Activated CD4-positive, CD25-positive, alpha-beta regulatory T cell treated with anti-CD3 and anti-CD28 coated beads, Interleukin-2, amount 50 U/mL, for 24 hours (primary cell): ENCODE measurements at regions not wholly inside any gene's neighbourhood (a gene's known extent, or its start where the extent isn't known, plus 50 kb on each side); places are given as distances from the start of the nearest gene placed in this dataset.

Source experiments
- ATAC-seq, 2 donors: fragments of 150-1000 bp; cut with Tn5 transposase; one replicate each; pipeline ENCODE4 v1.10.0; 2021; ENCODE audit warnings: mild to moderate bottlenecking in 1 of 2, moderate library complexity in 1 of 2

DNA sequence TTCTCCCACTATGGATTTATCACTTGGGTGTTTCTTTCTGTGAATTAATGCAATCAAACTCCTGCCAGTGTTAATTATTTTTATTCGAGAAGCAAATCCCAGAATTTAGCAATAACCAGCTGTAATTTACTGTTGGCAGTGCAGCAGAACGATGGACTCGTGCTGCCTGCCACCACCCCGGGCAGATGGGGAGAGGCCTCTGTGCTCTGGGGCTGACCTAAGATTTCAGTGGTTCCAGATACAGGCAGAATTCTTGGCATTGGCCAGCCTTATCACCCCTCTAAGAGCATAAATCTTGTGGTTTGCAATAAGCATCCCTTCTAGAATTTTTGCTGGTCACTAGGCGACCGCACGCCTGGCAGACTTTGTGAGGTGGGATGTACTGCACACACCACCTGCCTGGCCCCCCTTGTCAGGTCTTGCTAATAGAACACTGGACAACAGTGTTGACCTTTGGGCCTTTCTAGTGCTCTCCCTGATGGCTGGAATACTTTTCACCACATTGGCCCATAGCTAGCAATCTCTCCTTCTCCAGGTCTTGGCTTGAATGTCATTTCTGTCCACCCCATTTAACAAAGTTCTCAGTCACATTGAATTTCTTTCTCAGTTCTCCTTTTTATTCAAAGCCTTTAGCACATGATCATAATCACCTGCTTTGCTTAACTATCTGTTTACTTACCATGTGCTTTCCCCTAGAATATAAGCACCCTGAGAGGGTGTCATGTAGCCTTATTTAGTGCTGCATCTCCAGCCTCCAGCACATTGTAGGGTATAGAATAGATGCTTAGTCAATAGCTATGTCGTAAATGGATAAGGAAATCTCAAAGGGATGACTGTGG is 122.1 kb upstream of the DYNLRB2 start:
- no peak for ATAC-seq

DNA sequence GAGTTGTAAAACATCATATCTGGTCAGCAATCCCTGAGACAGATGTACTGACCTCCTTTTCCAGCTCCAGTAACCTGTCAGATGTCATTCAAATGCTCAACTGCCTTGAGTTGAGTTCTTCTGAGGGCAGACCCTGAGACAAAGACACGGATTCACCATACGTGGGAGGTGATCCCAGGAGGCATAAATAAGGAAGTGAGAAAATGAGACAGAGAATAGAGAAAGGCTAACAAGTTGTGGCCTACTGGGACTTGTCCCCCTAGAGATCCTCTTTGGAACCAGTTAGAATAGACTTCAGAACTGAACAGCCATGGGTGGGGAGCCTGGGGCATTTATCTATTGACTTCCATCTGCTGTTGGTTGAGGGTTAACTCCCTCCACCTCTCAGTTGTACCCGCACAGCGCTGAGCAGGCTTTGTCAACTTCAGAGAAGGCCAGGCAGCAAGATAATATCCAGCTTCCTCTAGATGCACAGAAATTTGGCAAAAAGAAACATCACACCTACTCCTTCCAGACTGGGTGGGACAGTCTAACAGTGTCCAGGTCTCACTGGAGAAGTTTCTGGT is 123.0 kb upstream of the DYNLRB2 start:
- no peak for ATAC-seq

DNA sequence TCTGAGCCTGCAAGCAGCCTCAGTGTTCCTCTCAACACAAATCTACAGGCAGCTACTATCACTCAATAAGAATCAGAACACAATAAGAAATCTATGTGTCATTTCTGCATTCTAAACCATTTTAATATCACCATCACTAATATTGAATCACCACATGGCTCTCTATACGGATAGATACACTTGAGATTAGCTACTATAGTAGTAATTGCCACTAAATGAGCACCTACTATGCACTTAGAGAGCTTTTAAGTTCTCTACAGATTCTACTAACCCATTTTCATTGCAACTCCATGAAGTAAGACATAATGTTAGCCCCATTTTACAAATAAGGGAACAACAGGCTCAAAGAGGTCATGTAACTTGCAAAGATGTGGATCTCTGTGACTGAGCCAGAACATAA is 132.8 kb upstream of the DYNLRB2 start:
- ATAC-seq = no peak

DNA sequence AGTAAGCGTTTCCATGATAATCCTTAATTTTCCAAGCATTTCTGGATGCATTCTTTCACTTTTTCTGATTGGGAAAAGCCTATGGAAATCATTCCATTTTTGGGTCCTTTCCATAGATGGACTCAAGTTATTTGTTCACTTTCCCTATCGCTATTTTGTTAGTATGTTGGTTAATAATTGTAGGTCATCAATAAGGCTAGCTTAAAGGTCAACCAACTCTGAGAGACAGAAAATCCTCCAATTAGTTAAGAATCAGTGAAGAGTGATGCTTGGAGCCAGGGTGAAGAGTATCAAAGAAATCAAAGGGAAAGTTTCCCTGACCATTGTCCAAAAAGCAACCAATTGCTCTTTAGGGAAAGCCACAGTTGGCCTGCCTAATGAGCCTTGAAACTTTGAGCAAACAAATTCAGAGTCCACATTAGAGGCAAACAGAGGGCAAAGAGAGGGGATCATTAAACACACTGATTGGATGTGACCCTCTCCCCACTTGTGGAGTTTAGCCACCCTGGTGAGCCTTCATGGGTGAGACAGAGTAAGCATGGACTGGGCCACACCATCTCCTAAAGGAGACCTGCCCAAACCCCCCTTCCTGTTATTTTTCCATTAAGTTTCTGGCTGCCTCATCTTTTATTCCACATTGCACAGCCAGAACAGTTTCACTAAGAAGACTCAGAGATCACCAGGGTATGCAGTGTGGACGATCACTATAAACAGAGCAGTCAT is 133.4 kb upstream of the DYNLRB2 start:
- no peak for ATAC-seq

DNA sequence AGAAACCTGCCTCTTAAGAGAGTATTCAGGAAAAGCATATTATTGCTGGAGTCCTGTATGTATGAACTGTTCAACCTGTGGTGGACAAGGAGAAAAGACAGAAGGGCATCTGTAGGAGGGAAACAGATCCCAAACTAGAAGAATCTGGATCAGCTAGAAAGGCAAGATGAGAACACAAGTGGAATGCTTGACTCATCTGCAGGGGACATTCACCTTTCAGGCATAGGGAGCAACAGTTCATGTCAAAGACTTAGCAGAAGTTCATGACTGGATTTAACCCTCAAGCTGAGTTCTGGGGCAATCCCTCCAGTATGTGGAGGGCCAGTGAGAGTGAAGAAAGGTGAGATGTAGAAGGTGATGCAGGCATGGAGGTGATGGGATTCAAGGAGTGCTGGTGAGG is 135.9 kb upstream of the DYNLRB2 start:
- ATAC-seq = no peak

DNA sequence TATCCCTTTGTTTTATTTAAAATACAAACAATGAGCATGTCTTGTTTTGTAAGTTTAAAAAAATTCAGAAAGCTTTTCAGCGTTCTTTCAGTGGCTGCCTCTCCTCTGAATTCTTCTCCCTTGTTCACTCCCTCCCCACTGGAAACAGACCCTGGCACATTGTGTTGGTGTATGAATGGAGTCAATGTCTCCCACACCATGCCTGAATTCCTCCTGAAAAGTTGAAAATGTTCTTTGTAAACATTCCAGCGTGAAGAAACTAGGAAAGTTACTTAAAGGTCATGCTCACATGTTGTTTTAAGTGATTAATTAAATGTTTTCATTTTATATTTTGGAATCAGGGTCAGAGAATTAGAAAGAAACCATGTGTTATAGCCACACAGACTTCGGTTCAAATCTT is 136.9 kb upstream of the DYNLRB2 start:
- ATAC-seq = no peak

DNA sequence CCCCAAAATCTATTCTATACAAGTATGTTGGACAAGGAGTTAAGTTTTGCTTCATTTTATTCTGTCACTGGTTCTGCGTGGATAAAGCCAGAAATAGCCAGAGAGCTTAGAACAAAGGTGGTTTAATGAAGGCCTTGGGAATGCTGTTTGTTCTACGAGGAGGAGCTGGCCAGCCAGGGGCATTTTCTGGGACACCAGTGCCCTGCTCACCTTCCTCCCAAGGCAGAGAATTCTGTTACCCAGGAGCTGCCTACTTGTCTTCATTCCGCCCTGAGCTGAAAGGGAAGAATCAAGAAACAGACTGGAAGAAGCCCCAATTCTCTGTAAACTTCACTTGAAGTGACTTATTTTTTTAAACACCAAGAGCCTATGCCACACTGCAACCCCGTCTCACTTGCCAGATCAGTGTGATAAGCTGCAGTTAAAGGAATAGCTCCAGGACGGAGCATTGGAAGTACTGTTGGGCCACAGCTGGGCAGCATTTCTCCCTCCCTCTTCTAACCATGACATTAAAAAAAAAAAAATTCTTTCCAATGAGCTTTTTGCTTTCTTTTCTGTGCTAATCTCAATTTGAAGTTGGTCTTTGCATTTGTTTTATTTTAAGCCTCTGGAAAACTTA is 149.8 kb upstream of the DYNLRB2 start:
- no peak for ATAC-seq

DNA sequence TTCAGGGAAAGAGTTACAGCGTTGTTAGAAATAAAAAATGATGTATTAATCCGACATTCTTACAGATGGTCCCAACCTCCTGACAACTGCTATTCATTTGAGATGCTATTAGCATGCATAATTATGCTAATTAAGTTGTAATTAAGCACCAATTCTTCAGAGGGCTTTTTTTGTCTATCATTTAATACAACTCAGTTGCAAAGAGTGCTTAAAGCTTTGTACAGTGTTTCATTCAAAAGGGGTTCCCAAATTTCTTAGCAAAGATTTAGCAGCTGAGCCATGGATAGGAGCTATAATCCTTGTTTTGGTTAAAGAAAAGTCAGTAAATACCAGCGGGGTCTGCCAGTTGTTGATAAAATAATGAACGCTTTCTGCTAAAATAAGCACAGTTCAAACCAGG is 150.7 kb upstream of the DYNLRB2 start:
- ATAC-seq = no peak

DNA sequence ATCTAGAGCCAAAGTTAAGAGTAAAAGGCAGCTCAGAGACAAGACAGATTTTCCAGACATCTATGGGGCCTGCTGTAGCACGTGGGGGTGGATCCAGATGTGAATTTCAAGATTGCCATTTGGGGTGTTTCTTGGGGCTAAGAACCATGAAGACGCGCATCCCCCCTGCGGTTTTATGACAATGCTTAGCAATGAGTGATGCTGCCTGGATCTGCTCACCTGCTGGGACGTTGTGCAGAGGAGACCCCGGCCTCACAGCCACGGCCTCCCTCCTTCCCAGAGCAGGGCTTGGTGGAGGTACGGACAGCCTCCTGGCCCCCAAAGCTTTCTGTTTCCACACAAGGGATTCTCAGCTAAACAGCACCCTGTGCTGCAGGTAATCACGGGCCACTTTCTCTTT is 151.5 kb upstream of the DYNLRB2 start:
- ATAC-seq = no peak

DNA sequence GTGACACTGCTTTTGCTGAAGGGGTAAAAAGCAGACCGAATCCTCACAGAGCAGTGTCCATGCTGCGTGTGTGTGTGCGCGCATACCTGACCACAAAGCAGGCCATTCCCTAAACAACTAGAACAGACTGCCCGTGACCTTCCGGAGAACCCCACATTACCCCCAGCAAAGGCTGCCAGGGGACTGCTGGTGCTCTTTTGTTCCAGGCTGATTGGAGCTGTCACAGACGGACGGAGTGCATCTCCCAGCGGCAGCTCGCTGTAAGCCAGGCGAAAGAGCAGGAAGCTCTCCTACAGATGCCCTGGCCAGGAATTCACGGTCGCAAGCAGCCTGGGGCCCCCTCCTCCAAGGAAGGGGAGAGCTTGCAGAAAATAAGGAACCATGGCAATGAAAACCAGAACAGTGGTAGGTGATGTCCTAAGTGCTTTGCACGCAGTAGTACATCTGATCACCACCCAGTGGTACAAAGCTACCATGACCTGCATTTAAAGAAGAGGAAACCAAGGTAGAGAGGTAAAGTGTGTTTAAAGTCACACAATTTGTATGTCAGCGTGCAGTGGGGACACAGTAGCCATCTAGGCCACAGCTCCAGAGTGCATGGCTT is 153.4 kb upstream of the DYNLRB2 start:
- ATAC-seq = no peak

DNA sequence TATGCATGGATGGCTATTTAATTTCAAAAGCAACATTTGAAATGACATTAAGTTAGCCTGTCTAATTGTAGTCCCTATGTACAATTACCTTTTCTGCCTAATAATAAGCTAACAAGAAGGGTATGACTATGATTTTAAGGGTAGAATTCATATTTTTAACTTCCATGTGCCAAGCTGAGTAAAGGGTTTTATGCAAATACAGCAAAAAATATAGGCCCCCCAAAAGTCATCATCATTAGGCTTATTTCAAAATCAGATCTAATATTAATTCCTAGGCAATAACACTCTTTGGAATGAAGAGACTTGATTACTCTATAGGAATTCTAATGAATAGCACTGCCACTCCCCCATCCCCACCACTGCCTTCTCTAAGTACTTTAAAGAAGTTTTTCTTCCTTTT is 155.9 kb upstream of the DYNLRB2 start:
- no peak for ATAC-seq

DNA sequence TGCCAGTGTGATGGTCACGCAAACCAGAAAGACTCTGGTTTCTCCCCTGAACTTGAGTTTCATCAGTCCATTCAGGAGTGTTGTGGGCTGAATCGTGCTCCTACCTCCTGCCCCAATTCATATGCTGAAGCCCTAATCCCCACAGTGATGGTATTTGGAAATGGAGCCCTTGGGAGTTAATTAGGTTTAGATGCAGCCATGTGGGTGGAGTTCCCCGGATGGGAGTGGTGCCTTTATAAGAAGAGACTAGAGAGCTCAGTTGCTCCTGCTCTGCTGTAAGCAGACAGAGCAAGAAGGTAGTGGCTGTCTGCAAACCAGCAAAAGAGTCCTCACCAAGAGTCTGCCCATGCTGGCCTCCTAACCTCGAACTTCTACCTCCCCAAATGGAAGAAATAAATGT is 160.3 kb upstream of the DYNLRB2 start:
- no peak for ATAC-seq

DNA sequence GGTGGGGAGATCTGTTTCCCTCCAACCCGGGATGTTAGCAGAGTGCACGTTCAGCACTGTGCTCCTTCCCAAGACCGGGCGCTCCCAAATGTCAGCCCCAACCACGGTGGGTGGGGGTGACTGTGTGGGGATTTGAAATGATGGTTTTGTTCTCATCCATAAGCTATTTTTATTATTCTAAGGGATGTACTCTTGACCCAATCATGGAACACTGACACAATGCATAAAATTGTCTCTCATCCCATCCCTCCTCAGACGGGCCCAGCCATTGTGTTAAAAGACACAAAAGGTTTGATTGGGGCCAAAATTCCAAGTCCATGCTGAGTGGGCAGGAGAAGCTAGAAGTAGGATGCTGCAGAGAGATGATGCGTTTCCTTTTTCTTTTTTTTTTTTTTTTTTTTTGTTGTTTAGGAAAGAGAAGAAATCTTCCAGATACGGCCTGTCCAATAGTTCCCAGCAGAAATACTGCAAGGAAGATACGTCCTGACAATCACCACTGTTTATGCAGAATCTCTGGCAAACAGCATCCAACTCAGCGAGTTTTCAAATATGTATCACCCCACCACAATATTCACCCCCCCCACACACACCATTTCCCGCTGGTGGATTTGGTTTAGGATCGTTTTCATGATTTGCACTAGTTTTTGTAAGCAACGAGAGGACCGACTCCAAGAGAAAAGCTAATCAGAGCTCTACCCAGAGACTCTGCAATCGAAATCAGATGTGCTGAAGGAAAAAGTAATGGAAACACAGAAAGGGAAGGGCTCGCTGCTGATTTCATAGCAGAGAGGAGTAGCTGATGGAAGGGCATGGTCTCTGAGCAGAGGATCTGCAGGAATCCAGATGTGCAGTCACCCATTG is 163.5 kb upstream of the DYNLRB2 start:
- ATAC-seq = no peak

DNA sequence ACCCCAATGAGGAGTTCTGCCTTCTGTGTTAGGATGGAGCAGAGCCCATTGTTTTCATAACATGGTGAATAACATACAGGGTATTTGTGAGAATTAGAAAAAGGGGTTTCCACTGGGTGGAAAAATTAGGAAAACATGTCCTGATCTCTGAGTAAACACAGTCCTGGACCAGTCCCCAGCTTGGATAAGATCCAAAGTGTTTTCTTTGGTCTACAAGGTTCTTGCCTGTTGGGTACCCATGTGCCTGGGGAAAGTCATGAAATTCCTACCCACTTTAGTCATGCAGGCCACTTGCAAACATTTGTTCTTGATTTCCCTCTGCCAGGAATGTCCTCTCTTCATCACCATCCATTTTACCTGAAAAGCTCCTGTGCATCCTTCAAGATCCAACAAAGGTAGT is 164.8 kb upstream of the DYNLRB2 start:
- no peak for ATAC-seq

DNA sequence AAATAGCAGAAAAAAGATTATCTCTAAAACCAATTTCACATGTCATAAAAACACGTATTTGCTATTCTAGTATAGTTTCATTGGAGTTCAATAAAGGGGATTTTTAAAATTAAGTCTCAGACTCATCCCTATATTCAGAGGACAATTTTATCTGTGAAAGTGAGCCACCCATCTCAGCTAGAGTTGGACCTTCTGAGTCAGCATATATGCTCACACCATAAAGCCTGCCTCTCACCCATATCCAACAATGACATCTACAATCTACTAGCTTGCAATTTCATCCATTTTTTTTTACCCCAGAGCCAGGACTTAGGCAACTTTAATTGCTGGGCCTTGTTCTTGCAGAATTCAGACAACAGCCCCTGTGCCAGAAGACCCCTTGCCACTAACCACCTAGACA is 165.3 kb upstream of the DYNLRB2 start:
- no peak for ATAC-seq

DNA sequence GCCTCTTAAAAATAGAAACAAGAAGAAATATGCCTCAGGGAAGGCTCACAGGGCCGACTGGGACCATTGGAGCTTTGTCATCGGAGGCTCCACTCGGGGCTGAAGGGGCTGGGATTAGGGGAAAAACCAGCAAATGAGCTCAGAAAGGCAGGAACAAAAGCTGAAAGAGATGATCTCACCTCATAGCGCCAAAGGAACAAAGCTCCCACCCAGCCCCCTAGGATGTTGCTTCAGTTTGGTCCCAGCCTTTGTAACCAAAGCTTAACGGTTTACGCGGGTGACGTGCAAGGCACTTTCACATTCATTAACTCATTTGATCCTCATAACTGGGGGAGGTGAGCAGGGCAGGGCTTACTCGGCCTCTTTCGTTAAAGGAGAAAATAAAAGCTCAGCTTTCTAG is 168.5 kb upstream of the DYNLRB2 start:
- no peak for ATAC-seq

DNA sequence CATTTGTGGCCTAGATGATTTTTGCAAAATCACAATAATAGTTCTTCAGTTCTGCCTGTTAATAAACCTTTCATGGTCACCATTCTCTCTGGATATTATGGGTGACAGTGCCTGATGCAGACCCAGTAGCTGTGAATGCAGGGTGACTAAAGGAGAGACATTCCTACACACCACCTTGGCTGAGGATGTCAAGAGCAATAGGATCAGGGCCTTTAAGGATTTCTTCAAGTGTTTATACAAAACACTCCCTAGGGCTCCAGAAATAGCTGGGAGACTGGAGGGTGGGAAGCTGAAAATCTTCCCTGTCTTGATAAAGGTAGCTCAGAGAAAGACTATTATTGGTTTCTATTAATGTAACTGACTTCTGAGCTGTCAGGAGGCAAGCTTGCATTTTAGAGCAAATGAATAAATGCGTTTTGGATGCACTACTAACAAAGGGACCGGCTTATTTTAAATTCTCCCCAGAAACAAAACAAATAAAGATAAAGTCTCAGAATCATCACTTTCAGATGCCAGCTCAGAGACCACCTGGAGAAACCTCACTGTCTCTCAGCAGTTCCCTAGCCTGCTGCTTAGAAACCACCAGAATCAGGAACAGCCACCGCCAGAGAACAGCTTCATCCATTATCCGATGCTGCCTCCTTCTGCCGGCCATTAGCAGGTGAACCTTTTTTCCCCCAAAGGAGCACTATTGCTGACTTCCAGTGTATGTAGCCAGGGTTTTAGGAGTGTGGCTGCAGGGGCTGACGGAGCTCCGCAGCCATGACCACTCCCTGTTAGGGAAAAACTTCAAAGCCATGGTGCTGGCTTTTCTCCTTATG is 171.4 kb upstream of the DYNLRB2 start:
- no peak for ATAC-seq

DNA sequence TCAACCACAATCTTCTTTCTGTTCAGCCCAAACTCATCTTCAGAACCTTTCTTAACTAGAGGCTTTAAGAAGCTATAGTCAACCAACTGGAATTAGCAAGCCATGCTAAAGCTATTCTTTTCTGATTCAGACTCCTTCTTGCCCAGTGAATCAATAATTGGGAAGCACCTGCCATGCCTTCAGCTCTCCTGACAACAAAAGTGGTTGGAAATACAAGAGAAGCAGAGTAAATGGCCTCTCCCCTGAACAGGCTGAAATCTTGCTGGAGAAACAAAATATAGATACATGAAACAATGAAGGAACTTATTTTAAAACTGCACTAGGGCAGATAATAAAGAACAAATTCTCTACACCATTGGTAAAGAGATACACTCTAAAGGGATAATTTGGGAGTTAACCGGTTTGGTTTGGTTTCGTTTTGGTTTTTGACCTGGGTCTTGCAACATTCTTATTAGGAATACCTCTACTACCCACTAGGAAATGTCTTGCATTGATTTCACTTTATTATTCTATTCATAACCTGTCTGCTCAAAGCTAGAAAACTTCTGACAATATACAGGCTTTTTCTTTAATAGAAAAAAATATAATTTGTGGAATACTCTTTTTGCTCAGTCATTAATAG is 173.6 kb upstream of the DYNLRB2 start:
- ATAC-seq = no peak

DNA sequence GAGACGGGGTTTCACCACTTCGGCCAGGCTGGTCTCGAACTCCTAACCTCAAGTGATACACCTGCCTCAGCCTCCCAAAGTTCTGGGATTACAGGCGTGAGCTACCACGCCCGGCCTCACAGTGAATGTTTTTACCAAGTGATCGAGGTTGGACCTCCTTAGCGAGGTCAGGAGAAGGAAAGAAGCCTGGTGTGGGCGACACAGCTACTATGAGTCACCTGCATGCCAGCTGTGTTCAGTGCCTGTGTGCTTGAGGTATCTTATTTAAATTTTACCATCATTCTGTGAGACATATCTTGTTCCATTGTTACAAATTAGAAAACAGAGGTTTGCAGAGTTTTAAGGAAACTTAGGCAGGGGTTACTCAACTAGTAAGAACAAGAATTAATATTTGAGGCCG is 174.8 kb upstream of the DYNLRB2 start:
- no peak for ATAC-seq

DNA sequence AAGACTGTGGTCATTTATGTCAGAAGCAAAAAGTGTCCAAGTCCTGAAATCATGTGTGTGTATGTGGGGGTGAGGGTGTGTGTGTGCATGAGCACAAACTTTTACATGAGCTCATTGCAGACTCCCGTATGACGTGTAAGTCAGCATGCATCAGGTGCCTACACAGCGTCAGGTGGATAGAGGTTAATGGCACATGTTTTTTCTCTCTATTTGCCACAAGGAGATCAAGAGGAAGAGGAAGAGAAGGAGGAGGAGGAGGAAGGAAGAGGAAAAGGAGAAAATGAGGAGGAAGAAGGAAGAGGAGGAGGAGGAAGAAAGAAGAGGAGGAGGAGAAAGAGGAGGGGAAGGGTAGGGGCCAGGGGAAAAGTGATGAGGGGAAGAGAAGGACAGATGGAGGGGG is 178.0 kb upstream of the DYNLRB2 start:
- no peak for ATAC-seq

DNA sequence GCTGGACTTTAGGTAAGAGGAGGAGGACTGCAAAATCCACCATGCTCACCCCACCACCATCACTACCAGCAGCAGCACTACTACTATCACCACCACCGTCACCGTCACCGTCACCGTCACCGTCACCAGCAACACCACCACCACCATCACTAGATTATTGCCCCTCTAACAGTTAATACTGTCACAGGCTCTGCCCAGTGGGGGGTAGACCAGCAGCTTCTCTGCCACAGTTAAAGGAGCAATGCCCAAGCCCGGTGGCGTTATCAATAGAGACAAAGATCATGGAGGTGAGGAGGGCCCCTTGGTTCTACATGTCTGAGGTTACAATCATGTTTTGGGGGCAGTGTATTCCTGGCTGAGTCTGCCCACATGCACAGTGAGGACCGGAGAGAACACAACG is 184.4 kb upstream of the DYNLRB2 start:
- no peak for ATAC-seq
